ENCODE measurements at regions not wholly inside any gene's neighbourhood (a gene's known extent, or its start where the extent isn't known, plus 50 kb on each side); places are given as distances from the start of the nearest gene placed in this dataset.

GRCh38 chr10:45564303-45564959 is 108.1 kb downstream of the ZFAND4 start:
- 89 to 95% methylated on average over 3 of the region's 3 CpGs for WGBS, 2 donors

GRCh38 chr10:45561952-45562351 is 110.6 kb downstream of the ZFAND4 start:
- Histone ChIP-seq H3K9me3 (no peaks in the 10 kb centered on the region), H3K27ac (no peak overlapping the region), H3K4me3 (replicated peaks in 1 of 3) (no peak overlapping the region), H3K4me1 (no peaks in the 10 kb centered on the region), H3K36me3 (no peaks in the 10 kb centered on the region), H3K27me3 (no peaks in the 10 kb centered on the region)
- TF ChIP-seq POLR2A (IDR thresholded peaks at IDR 0.05), result no peak
- TF ChIP-seq CTCF (IDR thresholded peaks at IDR 0.05), result no peak
- intact Hi-C loops (cut with DNase I), result no loop called here
- DNase-seq, result no peak

More at GRCh38 chr10:45564303-45564959, 108.1 kb downstream of the ZFAND4 start:
- no peaks in the 10 kb centered on the region for H3K4me1 ChIP-seq
- no peaks in the 10 kb centered on the region for H3K27me3 ChIP-seq
- no peak for DNase-seq
- no peaks in the 10 kb centered on the region for H3K9me3 ChIP-seq
- H3K36me3 ChIP-seq, result no peaks in the 10 kb centered on the region
- intact Hi-C loops (cut with DNase I), result no loop called here
- H3K27ac ChIP-seq, result no peak overlapping the region
- no peak overlapping the region for H3K4me3 ChIP-seq (replicated peaks in 1 of 3)
- TF ChIP-seq POLR2A (IDR thresholded peaks at IDR 0.05) (no peak), CTCF (IDR thresholded peaks at IDR 0.05) (no peak)

GRCh38 chr10:45560262-45560661 is 112.3 kb downstream of the ZFAND4 start:
- no peaks in the 10 kb centered on the region for H3K27me3 ChIP-seq
- H3K27ac ChIP-seq, result no peak overlapping the region
- H3K9me3 ChIP-seq, result no peaks in the 10 kb centered on the region
- intact Hi-C loops (cut with DNase I), result no loop called here
- no peak for DNase-seq
- WGBS, 2 donors, result 92% methylated on average over 10 of the region's 10 CpGs
- H3K36me3 ChIP-seq, result no peaks in the 10 kb centered on the region
- no peak overlapping the region for H3K4me3 ChIP-seq (replicated peaks in 1 of 3)
- no peak for TF ChIP-seq CTCF (IDR thresholded peaks at IDR 0.05)
- no peak for TF ChIP-seq POLR2A (IDR thresholded peaks at IDR 0.05)
- H3K4me1 ChIP-seq, result no peaks in the 10 kb centered on the region

GRCh38 chr10:45558425-45558824 is 114.1 kb downstream of the ZFAND4 start:
- 83 to 87% methylated on average over 7 of the region's 7 CpGs for WGBS, 2 donors
- intact Hi-C loops (cut with DNase I), result no loop called here
- no peak overlapping the region for H3K27ac ChIP-seq

More at GRCh38 chr10:45558425-45558824, 114.1 kb downstream of the ZFAND4 start:
- Histone ChIP-seq H3K4me3 (replicated peaks in 1 of 3) (no peak overlapping the region), H3K9me3 (no peaks in the 10 kb centered on the region), H3K36me3 (no peaks in the 10 kb centered on the region), H3K27me3 (no peaks in the 10 kb centered on the region), H3K4me1 (no peaks in the 10 kb centered on the region)
- no peak for DNase-seq
- TF ChIP-seq POLR2A (IDR thresholded peaks at IDR 0.05) (no peak), CTCF (IDR thresholded peaks at IDR 0.05) (no peak)

Data from thyroid gland (tissue), 4 donors.